ENCODE measurements at regions not wholly inside any gene's neighbourhood (a gene's known extent, or its start where the extent isn't known, plus 50 kb on each side); places are given as distances from the start of the nearest gene placed in this dataset.
"Not testable (repeated sequence)": the region's sequence is repeated elsewhere in the genome, so short reads cannot be mapped to it uniquely, and the experiment has no call there.

- ATAC-seq (ENCODE audit: low read depth in 2 of 2) (no peak), DNase-seq (no peak)
- no peaks in the 10 kb centered on the region for H3K9me3 ChIP-seq (ENCODE audit: control insufficient read depth in 2 of 2, low read length in 2 of 2)
- Mint-ChIP-seq H3K9me3 (peaks cover 0 to 3% (median 0%) of the 10 kb centered on the region in 7 donors), H3K4me3 (no peak overlapping the region), H3K4me1 (peaks cover 0 to 4% (median 0%) of the 10 kb centered on the region in 4 donors), H3K36me3 (no peaks in the 10 kb centered on the region), H3K27ac (no peak overlapping the region), H3K27me3 (peaks cover 5% of the 10 kb centered on the region)
- no peaks in the 10 kb centered on the region for H3K36me3 ChIP-seq (ENCODE audit: control insufficient read depth, insufficient read depth, low read length)
- H3K4me1 ChIP-seq (ENCODE audit: control insufficient read depth, insufficient read depth, low read length, poor library complexity, severe bottlenecking) = no peaks in the 10 kb centered on the region
- peaks cover 4% of the 10 kb centered on the region for H3K27me3 ChIP-seq (ENCODE audit: control insufficient read depth, insufficient read depth, low read length)
- H3K27ac ChIP-seq (ENCODE audit: insufficient read depth, low read length, poor library complexity, severe bottlenecking) = no peak overlapping the region
- H3K4me3 ChIP-seq (ENCODE audit: low read depth, low read length) = no peak overlapping the region
Observed at GRCh38 chr2:118423776-118424175, 335.5 kb downstream of the INSIG2 start.

- H3K27me3 ChIP-seq (ENCODE audit: control insufficient read depth, insufficient read depth, low read length) = peaks cover 4% of the 10 kb centered on the region
- H3K4me1 ChIP-seq (ENCODE audit: control insufficient read depth, insufficient read depth, low read length, poor library complexity, severe bottlenecking) = no peaks in the 10 kb centered on the region
- H3K9me3 ChIP-seq (ENCODE audit: control insufficient read depth in 2 of 2, low read length in 2 of 2) = no peaks in the 10 kb centered on the region
- DNase-seq (no peak), ATAC-seq (ENCODE audit: low read depth in 2 of 2) (no peak)
- H3K4me3 ChIP-seq (ENCODE audit: low read depth, low read length) = no peak overlapping the region
- no peaks in the 10 kb centered on the region for H3K36me3 ChIP-seq (ENCODE audit: control insufficient read depth, insufficient read depth, low read length)
- Mint-ChIP-seq H3K9me3 (peaks cover 0 to 3% (median 0%) of the 10 kb centered on the region in 7 donors), H3K4me1 (peaks cover 0 to 4% (median 0%) of the 10 kb centered on the region in 4 donors), H3K4me3 (no peak overlapping the region), H3K27me3 (peaks cover 5% of the 10 kb centered on the region), H3K27ac (no peak overlapping the region), H3K36me3 (no peaks in the 10 kb centered on the region)
- no peak overlapping the region for H3K27ac ChIP-seq (ENCODE audit: insufficient read depth, low read length, poor library complexity, severe bottlenecking)
Observed at GRCh38 chr2:118421648-118422047, 333.4 kb downstream of the INSIG2 start.

- H3K4me1 ChIP-seq (ENCODE audit: control insufficient read depth, insufficient read depth, low read length, poor library complexity, severe bottlenecking) = no peaks in the 10 kb centered on the region
- H3K9me3 Mint-ChIP-seq = peaks cover 0 to 5% (median 0%) of the 10 kb centered on the region in 7 donors
- no peak overlapping the region for H3K27ac ChIP-seq (ENCODE audit: insufficient read depth, low read length, poor library complexity, severe bottlenecking)
- no peak overlapping the region for H3K27ac Mint-ChIP-seq
- no peaks in the 10 kb centered on the region for H3K36me3 ChIP-seq (ENCODE audit: control insufficient read depth, insufficient read depth, low read length)
- DNase-seq (no peak), ATAC-seq (ENCODE audit: low read depth in 2 of 2) (no peak)
- H3K4me3 ChIP-seq (ENCODE audit: low read depth, low read length) = no peak overlapping the region
- no peaks in the 10 kb centered on the region for H3K27me3 Mint-ChIP-seq
- H3K4me3 Mint-ChIP-seq = no peak overlapping the region
- peaks cover 0 to 4% (median 0%) of the 10 kb centered on the region in 4 donors for H3K4me1 Mint-ChIP-seq
- H3K27me3 ChIP-seq (ENCODE audit: control insufficient read depth, insufficient read depth, low read length) = no peaks in the 10 kb centered on the region
- no peaks in the 10 kb centered on the region for H3K36me3 Mint-ChIP-seq
- H3K9me3 ChIP-seq (ENCODE audit: control insufficient read depth in 2 of 2, low read length in 2 of 2) = no peaks in the 10 kb centered on the region
Observed at GRCh38 chr2:118417406-118418120, 329.3 kb downstream of the INSIG2 start.

GRCh38 chr2:118415186-118415585 lies 326.9 kb downstream of the INSIG2 start:
- H3K4me3 ChIP-seq (ENCODE audit: low read depth, low read length); H3K27me3 ChIP-seq (ENCODE audit: control insufficient read depth, insufficient read depth, low read length); H3K4me1 ChIP-seq (ENCODE audit: control insufficient read depth, insufficient read depth, low read length, poor library complexity, severe bottlenecking); H3K36me3 Mint-ChIP-seq; H3K4me1 Mint-ChIP-seq; H3K27ac ChIP-seq (ENCODE audit: insufficient read depth, low read length, poor library complexity, severe bottlenecking); ATAC-seq (ENCODE audit: low read depth in 2 of 2); DNase-seq; H3K4me3 Mint-ChIP-seq; H3K27me3 Mint-ChIP-seq; H3K36me3 ChIP-seq (ENCODE audit: control insufficient read depth, insufficient read depth, low read length); H3K9me3 ChIP-seq (ENCODE audit: control insufficient read depth in 2 of 2, low read length in 2 of 2); H3K27ac Mint-ChIP-seq: not testable (repeated sequence)
- H3K9me3 Mint-ChIP-seq = peaks cover 0 to 11% (median 0%) of the 10 kb centered on the region in 7 donors

- DNase-seq (no peak), ATAC-seq (ENCODE audit: low read depth in 2 of 2) (no peak)
- Mint-ChIP-seq H3K27me3 (peaks cover 20% of the 10 kb centered on the region), H3K9me3 (peaks cover 0 to 8% (median 3%) of the 10 kb centered on the region in 7 donors), H3K36me3 (no peaks in the 10 kb centered on the region), H3K27ac (no peak overlapping the region), H3K4me1 (no peaks in the 10 kb centered on the region), H3K4me3 (no peak overlapping the region)
- H3K27me3 ChIP-seq (ENCODE audit: control insufficient read depth, insufficient read depth, low read length) = peaks cover 6% of the 10 kb centered on the region
- no peak overlapping the region for H3K27ac ChIP-seq (ENCODE audit: insufficient read depth, low read length, poor library complexity, severe bottlenecking)
- H3K36me3 ChIP-seq (ENCODE audit: control insufficient read depth, insufficient read depth, low read length) = no peaks in the 10 kb centered on the region
- no peaks in the 10 kb centered on the region for H3K9me3 ChIP-seq (ENCODE audit: control insufficient read depth in 2 of 2, low read length in 2 of 2)
- H3K4me3 ChIP-seq (ENCODE audit: low read depth, low read length) = no peak overlapping the region
- no peaks in the 10 kb centered on the region for H3K4me1 ChIP-seq (ENCODE audit: control insufficient read depth, insufficient read depth, low read length, poor library complexity, severe bottlenecking)
Observed at GRCh38 chr2:118403658-118404451, 315.6 kb downstream of the INSIG2 start.

GRCh38 chr2:118388771-118389170 lies 300.5 kb downstream of the INSIG2 start:
- Mint-ChIP-seq H3K27ac (no peak overlapping the region), H3K9me3 (peaks cover 0 to 2% (median 0%) of the 10 kb centered on the region in 7 donors), H3K27me3 (no peaks in the 10 kb centered on the region), H3K4me1 (no peaks in the 10 kb centered on the region), H3K4me3 (no peak overlapping the region), H3K36me3 (no peaks in the 10 kb centered on the region)
- ATAC-seq (ENCODE audit: low read depth in 2 of 2) (no peak), DNase-seq (no peak)
- H3K4me3 ChIP-seq (ENCODE audit: low read depth, low read length) = no peak overlapping the region
- no peaks in the 10 kb centered on the region for H3K27me3 ChIP-seq (ENCODE audit: control insufficient read depth, insufficient read depth, low read length)
- no peaks in the 10 kb centered on the region for H3K9me3 ChIP-seq (ENCODE audit: control insufficient read depth in 2 of 2, low read length in 2 of 2)
- no peaks in the 10 kb centered on the region for H3K4me1 ChIP-seq (ENCODE audit: control insufficient read depth, insufficient read depth, low read length, poor library complexity, severe bottlenecking)
- no peak overlapping the region for H3K27ac ChIP-seq (ENCODE audit: insufficient read depth, low read length, poor library complexity, severe bottlenecking)
- H3K36me3 ChIP-seq (ENCODE audit: control insufficient read depth, insufficient read depth, low read length) = no peaks in the 10 kb centered on the region

GRCh38 chr2:118387509-118387908 lies 299.2 kb downstream of the INSIG2 start:
- Mint-ChIP-seq H3K9me3 (peaks cover 0 to 2% (median 0%) of the 10 kb centered on the region in 7 donors), H3K4me3 (no peak overlapping the region), H3K4me1 (no peaks in the 10 kb centered on the region), H3K36me3 (no peaks in the 10 kb centered on the region), H3K27me3 (no peaks in the 10 kb centered on the region), H3K27ac (no peak overlapping the region)
- no peaks in the 10 kb centered on the region for H3K9me3 ChIP-seq (ENCODE audit: control insufficient read depth in 2 of 2, low read length in 2 of 2)
- no peaks in the 10 kb centered on the region for H3K36me3 ChIP-seq (ENCODE audit: control insufficient read depth, insufficient read depth, low read length)
- H3K4me3 ChIP-seq (ENCODE audit: low read depth, low read length) = no peak overlapping the region
- no peaks in the 10 kb centered on the region for H3K4me1 ChIP-seq (ENCODE audit: control insufficient read depth, insufficient read depth, low read length, poor library complexity, severe bottlenecking)
- DNase-seq (no peak), ATAC-seq (ENCODE audit: low read depth in 2 of 2) (no peak)
- no peak overlapping the region for H3K27ac ChIP-seq (ENCODE audit: insufficient read depth, low read length, poor library complexity, severe bottlenecking)
- no peaks in the 10 kb centered on the region for H3K27me3 ChIP-seq (ENCODE audit: control insufficient read depth, insufficient read depth, low read length)
